CD4-positive, alpha-beta T cell treated with Interleukin-2 at 100 ng/mL for 4 hours (primary cell): ENCODE measurements at regions not wholly inside any gene's neighbourhood (a gene's known extent, or its start where the extent isn't known, plus 50 kb on each side); places are given as distances from the start of the nearest gene placed in this dataset.

Source experiments
- DNase-seq: peaks from one replicate; pipeline ENCODE4 v3.0.0-alpha.2; 2020; ENCODE audit warnings: low spot score

GRCh38 chr12:66962290-66962689 lies 283.4 kb upstream of the GRIP1 start:
- DNase-seq = no peak

- no peak for DNase-seq
These were observed 285.0 kb upstream of the GRIP1 start for GRCh38 chr12:66963901-66964300.

- DNase-seq = peak; percentile 73
These were observed 285.8 kb upstream of the GRIP1 start for GRCh38 chr12:66964629-66965028.

GRCh38 chr12:66965621-66966020 lies 286.7 kb upstream of the GRIP1 start:
- DNase-seq = peak; percentile 24

- DNase-seq = no peak
These were observed 292.9 kb upstream of the GRIP1 start for GRCh38 chr12:66971816-66972215.

GRCh38 chr12:66976526-66976925 lies 292.6 kb upstream of the CAND1 start:
- DNase-seq = no peak

- DNase-seq = no peak
These were observed 290.4 kb upstream of the CAND1 start for GRCh38 chr12:66978802-66979201.

- no peak for DNase-seq
These were observed 289.9 kb upstream of the CAND1 start for GRCh38 chr12:66979251-66979650.

- DNase-seq = no peak
These were observed 285.1 kb upstream of the CAND1 start for GRCh38 chr12:66984077-66984476.

GRCh38 chr12:66984962-66985361 lies 284.2 kb upstream of the CAND1 start:
- no peak for DNase-seq

- DNase-seq = no peak
These were observed 270.0 kb upstream of the CAND1 start for GRCh38 chr12:66999141-66999540.

- DNase-seq = no peak
These were observed 267.9 kb upstream of the CAND1 start for GRCh38 chr12:67001251-67001650.

GRCh38 chr12:67002720-67003119 lies 266.4 kb upstream of the CAND1 start:
- no peak for DNase-seq

- no peak for DNase-seq
These were observed 262.5 kb upstream of the CAND1 start for GRCh38 chr12:67006610-67007009.

GRCh38 chr12:67014642-67015041 lies 254.5 kb upstream of the CAND1 start:
- DNase-seq = no peak

- no peak for DNase-seq
These were observed 251.1 kb upstream of the CAND1 start for GRCh38 chr12:67018105-67018504.

GRCh38 chr12:67019070-67019469 lies 250.1 kb upstream of the CAND1 start:
- no peak for DNase-seq

GRCh38 chr12:67025543-67026114 lies 243.5 kb upstream of the CAND1 start:
- DNase-seq = peak; percentile 47

GRCh38 chr12:67026487-67027246 lies 242.5 kb upstream of the CAND1 start:
- DNase-seq = no peak

GRCh38 chr12:67028529-67028928 lies 240.6 kb upstream of the CAND1 start:
- no peak for DNase-seq

GRCh38 chr12:67034110-67034879 lies 234.9 kb upstream of the CAND1 start:
- no peak for DNase-seq

GRCh38 chr12:67035121-67035520 lies 234.0 kb upstream of the CAND1 start:
- DNase-seq = no peak

- DNase-seq = no peak
These were observed 230.7 kb upstream of the CAND1 start for GRCh38 chr12:67038486-67038885.
